ENCODE measurements at regions not wholly inside any gene's neighbourhood (a gene's known extent, or its start where the extent isn't known, plus 50 kb on each side); places are given as distances from the start of the nearest gene placed in this dataset.

DNA sequence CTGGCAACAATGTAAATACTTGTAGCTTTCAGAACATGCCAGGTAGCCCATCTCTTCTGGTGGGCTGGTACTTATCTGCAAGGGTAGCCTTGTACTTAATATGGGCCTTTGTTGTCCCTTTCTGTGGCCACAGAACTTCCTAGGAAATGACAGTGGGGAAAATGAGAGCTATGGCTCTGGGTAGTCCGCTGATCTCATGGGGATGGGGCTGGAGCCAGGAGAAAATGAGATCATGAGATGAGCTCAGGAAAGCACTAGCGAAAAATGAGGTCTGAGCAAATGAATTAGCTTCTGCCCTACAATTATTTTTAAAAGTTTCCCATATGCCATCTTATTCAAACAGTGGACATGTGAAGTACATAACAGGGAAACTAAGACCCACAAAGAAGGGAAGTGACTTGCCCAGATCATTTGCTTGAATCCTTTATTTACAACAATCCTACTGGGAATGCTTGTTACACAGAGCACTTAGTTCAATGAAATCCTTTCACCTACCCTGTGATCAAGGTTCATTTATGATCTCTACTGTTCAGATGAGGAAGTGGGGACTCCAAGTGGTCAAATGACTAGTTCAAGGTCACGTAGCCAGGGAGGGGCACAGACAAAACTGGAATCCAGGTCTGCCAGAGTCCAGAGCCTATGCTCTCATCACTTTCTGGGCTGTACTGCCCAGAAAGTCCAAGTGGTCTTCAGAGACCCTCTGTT, 87.1 kb downstream of the PTPRS start:
- TF ChIP-seq CTCF (IDR thresholded peaks at IDR 0.05): no peak
- no peak for TF ChIP-seq POLR2A (IDR thresholded peaks at IDR 0.05)

All from right lobe of liver (tissue), 4 donors.